HG02981 (cell line): ENCODE measurements at regions not wholly inside any gene's neighbourhood (a gene's known extent, or its start where the extent isn't known, plus 50 kb on each side); places are given as distances from the start of the nearest gene placed in this dataset.
"Not testable (repeated sequence)": the region's sequence is repeated elsewhere in the genome, so short reads cannot be mapped to it uniquely, and the experiment has no call there.

Source experiments
- ATAC-seq: cut with Tn5 transposase; IDR thresholded peaks from one replicate; pipeline ENCODE4 v1.9.1; 2021; ENCODE audit warnings: mild to moderate bottlenecking, moderate library complexity; ENCODE audit not compliant: unreplicated experiment

DNA sequence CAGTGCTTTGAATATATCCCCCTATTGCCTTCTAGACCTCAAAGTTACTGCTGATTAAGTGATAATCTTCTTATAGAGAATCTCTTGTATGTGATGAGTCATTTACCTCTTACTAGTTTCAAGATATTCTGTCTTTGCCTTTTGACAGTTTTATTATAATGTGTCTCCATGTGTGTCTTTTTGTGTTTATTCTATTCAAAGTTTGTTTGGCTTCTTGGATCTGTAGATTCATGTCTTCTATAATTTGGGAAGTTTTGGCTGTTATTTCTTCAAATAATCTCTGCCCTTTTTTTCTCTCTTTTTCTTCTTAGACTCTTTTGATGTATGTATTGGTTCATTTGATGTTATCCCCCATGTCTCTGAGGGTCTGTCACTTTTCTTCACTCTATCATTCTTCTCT, 915.7 kb upstream of the GRIA3 start:
- no peak for ATAC-seq

DNA sequence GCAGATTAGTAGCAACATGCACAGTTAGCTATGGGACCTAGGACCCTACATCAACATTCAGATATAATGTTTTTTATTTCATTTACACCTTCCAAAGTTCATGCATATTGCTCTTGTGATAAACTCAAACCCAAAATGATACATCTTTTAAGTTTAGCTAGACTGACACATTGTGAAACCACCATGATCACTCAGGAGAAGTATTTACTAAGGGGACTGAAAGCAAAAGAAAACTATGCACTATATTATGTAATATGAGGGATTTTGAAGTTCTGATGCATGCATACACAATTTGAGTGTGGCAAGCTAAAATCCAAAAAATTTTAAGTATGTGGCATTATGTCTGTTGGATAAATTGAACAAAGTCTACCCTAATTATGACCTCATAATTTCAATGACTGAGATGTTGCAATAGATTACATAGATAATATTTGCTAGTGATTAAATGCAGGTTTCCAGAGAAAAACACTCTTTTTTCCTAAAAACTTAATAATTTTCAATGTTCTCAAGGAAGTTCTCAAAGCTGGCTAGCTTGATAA, 914.8 kb upstream of the GRIA3 start:
- ATAC-seq, result no peak

DNA sequence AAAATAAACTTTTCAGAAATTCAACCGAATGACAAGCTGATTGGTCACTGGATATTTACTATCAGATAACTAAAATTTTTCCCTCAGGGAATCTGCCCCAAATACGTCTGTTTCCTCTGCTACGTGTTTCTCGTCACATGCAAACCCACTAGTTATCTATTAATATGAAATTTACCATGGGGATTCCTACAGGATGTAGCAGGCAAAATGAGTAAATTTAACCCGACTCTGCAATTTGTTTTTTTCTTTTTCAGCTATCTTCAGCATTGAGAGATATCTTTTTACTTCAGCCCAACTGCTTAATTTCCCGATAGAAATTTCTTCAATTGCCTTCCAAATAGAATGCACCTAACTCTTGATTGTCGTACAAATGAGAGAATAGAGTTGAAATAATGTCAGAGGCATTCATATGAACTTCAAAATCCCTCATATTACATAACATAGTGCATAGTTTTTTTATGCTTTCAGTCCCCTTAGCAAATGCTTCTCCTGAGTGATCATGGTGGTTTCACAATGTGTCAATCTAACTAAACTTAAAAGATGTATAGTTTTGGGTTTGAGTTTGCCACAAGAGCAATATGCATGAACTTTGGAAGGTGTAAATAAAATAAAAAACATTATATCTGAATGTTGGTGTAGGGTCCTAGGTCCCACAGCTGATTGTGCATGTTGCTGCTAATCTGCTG, 913.1 kb upstream of the GRIA3 start:
- no peak for ATAC-seq

DNA sequence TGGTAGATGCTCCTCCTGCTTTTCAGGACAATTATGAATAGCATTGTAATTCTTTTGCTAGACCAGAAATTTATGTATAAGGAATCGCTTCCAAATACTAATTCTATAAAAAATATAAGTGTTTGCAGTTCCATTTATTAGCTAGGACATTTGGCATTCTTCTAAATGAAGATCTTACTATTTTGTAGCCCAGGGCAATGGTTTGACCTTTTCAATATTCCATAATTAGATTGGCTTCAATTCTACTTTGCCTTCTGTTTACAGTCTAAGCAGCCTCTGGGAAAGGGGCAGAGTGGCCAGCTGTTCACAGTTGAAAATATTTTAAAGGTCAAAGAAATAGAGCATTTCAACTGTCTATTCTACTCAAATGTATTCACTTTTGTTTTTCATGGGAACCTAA, 912.1 kb upstream of the GRIA3 start:
- no peak for ATAC-seq

DNA sequence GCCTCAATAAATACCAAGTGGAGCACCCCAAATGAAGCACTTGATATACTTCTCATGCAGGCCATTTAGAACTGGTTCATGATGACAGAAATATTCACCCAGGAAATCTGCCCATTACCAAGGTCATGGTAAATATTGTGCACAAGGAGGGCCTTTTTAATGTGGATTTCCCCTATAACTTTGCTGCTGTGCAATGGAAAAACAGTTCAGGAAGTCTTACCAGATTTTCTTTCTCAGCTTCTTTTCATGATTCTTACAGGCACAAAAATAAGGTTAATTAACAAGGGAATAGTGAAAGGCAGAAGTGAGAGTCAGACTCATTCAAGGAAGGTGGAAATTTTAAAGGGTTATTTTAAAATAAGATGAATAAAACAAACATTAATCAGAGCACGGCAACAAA, 904.3 kb upstream of the GRIA3 start:
- ATAC-seq, result no peak

DNA sequence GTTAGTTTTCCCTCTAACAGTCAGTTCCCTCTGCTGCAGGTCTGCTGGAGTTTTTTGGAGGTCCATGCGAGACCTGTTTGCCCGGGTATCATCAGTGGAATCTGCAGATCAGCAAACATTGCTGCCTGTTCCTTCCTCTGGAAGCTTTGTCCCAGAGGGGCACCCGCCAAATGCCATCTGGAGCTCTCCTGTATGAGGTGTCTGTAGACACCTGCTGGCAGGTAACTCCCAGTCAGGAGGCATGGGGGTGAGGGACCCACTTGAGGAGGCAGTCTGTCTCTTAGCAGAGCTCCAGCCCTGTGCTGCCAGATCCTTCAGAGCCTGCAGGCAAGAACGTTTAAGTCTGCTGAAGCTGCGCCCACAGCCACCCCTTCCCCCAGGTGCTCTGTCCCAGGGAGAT, 884.3 kb upstream of the GRIA3 start:
- ATAC-seq, result not testable (repeated sequence)

DNA sequence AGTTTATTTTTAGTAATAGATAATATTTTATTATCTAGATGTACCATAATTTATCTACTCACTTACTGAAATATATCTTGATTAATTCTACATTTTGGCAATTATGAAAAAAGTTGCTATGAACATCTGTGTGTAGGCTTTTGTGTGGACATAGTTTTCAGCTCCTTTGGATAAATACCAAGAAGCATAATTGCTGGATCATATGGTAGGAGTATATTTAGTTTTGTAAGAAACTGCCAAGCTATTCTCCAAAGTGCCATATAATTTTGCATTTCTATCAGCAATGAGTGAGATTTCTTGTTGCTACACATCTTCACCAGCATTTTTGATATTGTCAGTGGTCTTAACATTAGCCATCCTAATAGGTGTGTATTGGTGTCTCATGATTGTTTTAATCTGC, 882.6 kb upstream of the GRIA3 start:
- no peak for ATAC-seq

DNA sequence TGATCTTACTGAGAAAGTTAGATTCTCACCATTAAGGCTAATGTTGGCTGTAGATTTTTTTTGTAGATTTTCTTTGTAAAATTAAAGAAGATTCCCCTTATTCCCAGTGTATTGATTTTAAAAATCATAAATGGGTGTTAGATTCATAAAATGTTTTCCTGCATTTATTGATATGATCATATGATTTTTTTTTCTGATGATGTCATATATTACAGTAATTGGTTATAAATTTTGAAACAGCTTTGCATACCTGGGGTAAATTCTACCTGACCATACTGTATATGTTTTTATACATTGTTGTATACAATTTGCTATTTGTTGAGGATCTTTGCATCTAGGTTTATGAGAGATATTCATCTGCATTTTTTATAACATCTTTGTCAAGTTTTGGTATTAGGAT, 880.3 kb upstream of the GRIA3 start:
- no peak for ATAC-seq

DNA sequence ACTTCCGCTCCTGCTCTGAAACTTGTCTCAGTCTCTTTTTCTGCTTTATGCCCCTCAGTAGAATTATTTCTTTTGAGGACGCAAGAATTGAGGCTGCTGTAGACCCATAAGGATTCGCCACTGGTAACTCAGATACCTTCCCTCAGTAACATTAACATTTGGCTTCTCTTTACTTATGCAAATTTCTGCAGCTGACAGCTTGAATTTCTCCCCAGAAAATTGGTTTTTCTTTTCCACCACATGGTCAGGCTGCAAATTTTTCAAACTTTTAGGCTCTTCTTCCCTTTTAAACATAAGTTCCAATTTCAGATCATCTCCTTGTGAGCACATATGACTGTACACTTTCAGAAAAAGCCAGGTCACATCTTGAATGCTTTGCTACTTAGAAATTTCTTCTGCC, 839.3 kb upstream of the GRIA3 start:
- no peak for ATAC-seq

DNA sequence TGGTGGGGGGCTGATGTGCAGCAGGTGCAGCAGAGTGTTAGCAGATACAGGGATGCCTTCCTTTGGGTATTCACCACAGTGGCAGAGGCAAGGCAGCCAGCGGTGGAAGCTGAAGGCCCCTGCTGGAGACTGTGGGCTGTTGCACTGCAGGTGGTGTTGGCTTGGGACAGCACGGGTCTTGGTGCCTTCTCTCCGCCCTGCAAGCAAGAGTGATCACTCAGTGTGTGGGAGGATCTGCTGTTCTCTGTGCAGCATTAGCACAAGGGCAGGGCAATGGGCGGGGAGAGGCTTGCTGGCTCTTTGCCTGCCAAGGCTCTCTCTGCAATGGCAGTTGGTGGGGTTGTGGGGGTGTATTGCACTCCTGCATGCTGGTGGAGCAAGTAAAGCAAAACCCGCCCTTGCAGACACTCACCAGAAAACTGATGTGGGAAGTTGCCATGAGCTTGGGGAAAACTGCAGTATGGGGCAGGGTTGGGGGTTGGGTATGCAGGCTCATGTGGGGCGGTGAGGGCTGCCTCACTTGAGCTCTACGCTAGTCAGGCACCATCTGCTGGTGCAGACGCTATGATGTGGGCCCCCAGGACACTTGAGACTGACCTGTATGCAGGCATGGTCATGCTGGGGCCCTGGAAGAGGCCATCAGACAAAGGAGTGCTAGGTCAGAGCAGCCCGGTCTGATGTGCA, 820.8 kb upstream of the GRIA3 start:
- no peak for ATAC-seq

DNA sequence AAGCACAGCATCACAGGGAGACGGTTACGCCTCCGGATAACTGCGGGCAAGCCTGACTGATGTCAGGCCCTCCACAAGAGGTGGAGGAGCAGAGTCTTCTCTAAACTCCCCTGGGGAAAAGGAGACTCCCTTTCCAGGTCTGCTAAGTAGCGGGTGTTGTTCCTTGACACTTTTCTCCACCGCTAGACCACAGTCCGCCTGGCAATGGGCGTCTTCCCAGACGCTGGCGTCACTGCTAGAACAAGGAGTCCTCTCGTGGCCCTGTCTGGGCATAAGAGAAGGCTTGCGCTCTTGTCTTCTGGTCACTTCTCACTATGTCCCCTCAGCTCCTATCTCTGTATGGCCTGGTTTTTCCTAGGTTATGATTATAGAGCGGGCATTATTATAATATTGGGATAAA, 808.5 kb upstream of the GRIA3 start:
- ATAC-seq, result not testable (repeated sequence)

DNA sequence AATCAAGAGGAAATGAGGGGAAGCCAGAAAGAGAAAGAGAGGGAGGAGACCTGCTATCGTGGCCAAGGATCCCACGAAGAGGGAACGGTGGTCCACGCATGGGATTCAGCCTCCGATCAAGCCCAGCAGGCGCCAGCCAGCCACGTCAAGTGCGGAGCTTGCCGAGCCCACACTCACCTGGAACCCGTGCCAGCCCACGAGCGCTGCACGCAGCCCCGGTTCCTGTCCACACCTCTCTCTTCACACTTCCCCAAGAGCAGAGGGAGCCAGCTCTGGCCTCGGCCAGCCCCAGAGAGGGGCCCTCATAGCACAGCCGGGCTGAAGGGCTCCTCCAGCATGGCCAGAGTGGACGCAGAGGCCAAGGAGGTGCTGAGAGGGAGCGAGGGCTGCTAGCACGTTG, 795.1 kb upstream of the GRIA3 start:
- no peak for ATAC-seq

DNA sequence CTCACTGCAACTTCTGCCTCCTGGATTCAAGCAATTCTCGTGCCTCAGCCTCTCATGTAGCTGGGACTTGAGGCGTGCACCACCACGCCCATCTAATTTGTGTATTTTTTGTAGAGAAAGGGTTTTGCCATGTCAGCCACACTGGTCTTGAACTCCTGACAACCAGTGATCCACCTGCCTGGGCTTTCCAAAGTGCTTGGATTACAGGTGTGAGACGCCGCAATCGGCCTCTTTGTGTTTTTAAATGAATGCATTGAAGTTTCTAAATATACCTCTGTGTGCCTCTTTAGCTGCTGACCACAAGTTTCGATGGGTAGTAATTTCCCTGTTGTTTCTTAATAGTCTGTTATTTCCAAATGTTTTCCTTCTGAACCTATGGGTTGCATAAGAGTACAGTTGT, 765.3 kb upstream of the GRIA3 start:
- ATAC-seq, result no peak

DNA sequence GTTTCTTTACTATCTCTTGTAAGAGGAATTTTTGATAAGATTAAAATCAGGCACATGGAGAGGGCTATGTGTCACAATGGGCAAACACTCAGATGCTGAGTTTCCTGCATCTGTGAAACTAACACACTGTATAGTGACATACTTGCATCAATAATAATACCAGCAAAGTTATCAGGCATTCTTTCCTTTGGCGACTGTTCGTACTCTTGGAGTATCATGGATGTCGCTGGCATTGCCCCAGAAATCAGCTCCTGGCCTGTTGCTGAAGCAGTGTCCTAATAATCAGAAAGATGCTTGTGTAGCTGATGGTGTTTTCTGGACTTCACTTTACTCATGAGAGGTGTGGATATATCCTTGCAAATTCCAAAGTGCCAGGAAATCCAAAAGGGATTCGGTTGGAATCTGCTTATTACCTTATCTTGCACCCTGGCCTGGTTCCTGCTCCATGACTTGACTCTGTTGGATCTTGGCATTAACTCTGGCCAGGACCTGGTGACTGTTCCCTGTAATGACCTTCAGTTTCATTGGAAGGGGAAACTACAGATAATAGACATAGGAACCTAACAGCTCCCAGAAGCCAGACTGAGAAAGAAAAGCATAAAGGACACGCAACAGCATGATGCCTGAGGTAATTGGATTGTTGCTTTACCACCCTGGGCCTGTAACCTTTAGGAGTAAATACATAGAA, 762.5 kb upstream of the GRIA3 start:
- ATAC-seq, result no peak

DNA sequence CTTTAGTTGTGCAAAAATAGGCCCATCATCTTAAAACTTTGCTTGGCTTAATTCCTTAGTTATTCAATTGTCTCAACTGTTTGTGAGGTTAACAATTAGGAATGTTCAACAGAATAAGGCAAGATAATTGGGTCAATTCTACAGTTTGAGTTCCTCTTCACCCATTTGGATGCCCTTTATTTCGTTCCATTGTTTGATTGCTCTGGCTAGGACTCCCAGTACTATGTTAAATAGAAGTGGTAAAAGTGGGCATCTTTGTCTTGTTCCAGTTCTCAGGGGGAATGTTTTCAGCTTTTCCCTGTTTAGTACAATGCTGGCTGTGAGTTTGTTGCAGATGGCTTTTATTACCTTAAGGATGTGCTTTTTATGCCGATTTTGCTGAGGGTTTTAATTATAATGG, 761.5 kb upstream of the GRIA3 start:
- no peak for ATAC-seq

DNA sequence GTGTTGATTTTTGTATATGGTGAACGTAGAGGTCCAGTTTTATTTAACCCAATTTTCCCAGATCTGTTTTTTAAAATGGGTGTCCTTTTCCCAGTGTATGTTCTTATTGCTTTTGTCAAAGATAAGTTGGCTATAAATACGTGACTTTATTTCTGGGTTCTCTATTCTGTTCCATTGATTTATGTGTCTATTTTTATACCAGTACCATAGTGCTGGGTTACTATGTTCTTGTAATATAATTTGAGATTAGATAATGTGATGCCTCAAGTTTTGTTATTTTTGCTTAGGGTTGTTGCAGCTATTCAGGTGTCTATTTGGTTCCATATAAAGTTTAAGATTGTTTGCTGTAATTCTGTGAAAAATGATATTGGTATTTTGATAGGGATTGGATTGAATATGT, 749.1 kb upstream of the GRIA3 start:
- no peak for ATAC-seq

DNA sequence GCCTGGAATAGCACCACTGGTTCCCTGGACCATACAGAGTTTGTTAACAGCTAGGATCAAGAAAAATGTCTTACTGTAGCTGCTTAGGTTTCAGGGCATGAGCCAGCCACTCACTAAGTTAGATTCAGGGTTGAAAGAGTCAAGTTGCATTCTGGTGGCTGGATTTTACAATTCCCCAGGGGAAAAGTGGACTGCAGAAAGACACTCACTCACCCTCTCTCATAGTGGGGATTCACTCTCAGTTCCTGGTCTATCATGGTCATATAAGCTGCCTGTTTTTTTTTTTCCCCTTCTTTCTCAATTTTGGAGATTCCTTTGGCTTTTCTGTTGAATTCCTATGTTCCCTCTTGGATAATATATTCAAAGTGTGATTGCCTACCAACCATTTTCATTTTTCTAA, 744.2 kb upstream of the GRIA3 start:
- ATAC-seq, result no peak

DNA sequence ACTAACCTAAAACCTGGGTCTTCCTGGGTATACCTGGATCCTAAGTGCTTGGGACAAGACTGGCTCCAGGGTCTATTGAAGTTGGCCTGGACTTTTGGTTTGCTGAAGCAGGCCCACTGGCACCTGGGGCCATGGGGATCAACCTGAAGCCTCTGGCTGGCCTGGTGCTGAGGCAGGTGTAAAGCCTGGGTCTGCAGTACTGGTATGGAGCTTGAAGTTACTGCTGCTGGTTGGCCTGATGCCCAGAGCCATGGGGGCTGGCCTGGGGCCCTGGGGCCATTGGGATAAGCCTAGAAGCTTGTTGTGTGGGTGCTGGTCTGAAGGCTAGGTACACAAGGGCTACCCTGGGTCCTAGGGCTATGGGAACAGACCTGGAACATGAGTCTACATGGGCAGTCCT, 743.2 kb upstream of the GRIA3 start:
- ATAC-seq, result no peak

DNA sequence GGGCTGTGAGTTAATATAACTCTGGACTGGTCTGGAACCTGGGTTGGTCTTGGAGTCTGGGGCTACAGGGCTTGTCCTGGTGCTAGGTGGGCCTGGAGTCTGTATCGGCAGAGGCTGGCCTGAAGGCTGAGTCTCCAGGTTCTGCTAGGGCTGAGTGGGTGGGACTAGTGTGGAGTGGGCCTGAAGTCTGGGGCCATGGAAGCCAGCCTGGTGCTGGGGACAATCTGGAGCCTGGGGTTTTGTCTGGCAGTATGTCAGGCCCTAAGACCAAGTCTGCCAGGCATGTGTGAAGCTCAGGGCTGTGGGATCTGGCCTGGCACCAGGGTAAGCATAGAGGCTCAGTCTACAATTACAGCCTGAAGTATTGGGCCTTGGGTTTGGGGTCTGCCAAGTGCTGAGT, 742.6 kb upstream of the GRIA3 start:
- ATAC-seq, result no peak

DNA sequence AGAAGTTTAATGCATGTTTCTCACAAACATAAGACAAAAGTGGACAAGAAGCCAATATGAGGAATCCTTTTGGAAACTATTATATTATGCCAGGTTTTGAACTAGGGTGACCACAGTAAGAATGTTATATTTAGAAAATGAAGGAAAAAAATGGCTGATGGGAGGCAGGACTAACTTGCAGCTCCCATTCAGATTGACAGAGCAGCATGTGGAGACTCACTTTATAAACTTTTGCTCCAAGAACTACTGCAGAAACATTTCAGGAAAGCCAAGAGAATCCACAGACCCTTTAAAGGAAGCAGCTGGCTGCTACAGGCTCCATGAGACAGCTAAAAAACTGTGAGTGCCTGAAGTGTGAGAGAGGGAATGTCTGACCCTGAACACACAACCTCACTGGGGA, 738.6 kb upstream of the GRIA3 start:
- ATAC-seq, result no peak

DNA sequence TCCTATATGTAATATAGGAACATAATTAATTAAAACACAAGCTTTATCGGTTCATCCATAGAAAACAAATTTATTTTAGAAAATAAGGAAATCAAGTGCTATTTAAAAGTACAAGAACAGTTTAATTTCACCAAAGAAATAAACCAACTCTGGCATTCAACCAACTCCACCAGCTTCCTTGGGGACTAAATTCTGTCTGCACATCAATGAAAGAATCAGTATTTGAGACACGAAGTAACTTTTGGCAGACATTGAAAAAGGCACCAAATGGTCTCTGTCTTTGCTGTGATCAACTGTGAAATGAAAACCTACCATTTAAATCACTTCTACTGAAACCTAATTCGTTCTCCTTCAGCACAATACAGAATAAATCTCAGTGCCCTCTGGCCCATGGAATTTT, 719.7 kb upstream of the GRIA3 start:
- ATAC-seq, result no peak

DNA sequence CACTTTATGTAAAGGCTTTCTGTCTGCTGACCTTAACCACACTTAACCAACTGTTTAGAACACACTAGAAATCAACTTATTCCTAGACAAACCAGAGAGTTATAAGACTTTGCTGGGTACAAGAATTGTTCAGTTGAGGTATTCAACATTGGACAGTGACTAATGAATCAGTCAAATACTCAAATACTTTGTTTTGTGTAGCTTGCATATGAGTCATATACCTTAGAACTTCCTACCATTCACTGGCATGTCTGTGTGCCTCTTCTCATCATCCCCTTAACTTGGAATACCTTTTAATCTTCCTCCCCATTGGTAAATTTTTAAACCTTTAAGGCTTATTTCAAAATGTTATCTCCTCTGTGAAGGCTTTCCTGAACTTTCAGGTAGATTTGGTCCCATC, 708.8 kb upstream of the GRIA3 start:
- ATAC-seq, result no peak
